ENCODE measurements at regions not wholly inside any gene's neighbourhood (a gene's known extent, or its start where the extent isn't known, plus 50 kb on each side); places are given as distances from the start of the nearest gene placed in this dataset.

DNA sequence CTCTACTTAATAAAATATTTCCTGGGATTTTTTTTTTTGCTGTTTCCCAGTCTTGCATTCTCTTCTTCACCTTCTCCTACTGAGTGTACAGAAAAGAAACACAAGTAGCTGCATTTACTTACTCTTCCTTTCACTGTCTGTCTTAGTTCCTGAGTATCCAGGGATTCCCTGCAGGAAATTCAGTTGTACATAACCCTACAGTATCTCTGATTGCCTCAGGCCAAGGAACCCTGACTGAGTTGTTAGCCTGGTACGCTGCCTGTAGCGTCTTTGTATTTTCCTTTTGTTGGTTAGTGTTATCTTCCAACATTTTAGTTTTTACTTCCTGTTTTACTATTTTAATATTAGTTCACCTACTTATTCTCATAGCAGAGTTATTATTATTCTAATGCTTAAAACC is 142.5 kb upstream of the ROBO1 start:
- no peak for DNase-seq

DNA sequence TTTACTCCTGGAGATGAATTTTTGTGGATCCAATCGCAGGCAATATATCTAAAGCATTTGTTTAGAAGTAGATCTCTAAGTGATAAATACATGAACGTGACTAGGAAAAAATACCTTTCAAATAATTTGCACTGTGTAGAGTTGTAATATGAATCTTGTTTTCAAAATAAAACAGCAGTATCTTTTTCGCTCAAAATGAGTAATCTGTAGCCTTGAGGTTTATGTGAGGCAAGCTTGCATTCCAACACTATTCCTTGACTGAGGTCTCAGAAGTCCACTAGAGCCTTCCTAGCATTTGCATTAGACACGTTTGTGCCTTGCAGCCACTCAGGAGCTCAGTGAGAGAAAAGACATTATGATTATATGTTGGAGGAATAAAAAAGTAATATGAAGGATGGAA is 138.3 kb upstream of the ROBO1 start:
- DNase-seq = no peak

- DNase-seq = no peak
These were observed 134.4 kb upstream of the ROBO1 start for GRCh38 chr3:79902151-79902550.

DNA sequence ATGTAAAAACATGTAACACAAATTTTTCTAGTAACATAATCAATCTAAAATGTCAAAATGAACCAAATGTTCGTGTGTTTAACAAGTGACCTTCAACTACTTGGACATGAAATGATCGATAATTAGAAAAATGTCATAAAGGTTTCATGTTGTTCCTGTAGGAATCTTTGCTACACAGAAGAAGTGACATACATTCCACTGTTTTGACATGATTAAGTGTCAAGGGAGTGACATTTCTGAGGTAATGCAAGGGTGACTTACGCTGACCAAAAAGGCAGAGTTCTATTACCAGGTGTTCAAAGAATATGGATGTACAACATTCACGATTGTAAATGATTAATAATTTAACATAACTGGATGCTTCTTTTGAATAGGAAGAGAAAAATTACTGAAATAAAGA is 131.1 kb upstream of the ROBO1 start:
- DNase-seq = no peak

GRCh38 chr3:79896086-79896485 is 128.3 kb upstream of the ROBO1 start:
- DNase-seq = no peak

DNA sequence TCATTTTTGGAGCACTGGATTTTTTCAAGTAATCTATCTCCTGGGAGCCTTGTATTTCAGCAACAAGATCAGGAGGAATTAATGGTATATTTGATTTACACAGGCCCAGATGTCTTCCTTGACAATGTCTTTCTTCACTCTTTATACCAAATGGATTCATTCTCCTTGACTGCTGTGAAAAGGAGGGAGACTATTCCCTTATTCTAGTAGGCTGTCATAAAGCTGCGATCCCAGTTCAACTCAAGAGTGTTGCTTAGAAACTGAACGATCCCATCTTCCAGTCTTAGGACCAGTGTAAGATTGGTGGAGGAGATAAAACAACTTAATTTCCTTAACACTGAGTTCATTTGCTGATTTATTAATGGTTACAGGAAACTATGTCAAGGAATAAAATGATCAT is 119.4 kb upstream of the ROBO1 start:
- DNase-seq = no peak

- DNase-seq = no peak
These were observed 118.4 kb upstream of the ROBO1 start for GRCh38 chr3:79886204-79886603.

DNA sequence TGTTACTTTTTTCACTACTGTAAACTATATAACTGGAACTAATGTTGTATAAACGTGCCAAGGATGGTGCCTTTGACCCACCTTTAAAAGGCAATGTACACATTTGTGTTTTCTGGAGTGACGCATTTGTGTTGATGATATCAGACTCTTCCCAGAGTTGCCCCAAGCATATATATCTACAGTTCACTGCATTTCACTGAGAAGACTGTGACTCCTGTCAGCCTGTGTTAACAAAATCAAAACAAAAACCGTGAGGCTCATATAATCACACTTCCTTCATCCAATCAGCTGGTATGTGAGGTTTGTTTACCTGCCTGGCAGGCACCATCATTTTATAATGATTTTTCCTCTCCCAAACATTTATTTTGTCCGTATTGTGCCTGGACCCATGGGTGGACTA is 117.6 kb upstream of the ROBO1 start:
- DNase-seq = no peak

GRCh38 chr3:79884354-79884753 is 116.6 kb upstream of the ROBO1 start:
- no peak for DNase-seq

GRCh38 chr3:79881431-79881830 is 113.6 kb upstream of the ROBO1 start:
- DNase-seq = no peak

- DNase-seq = no peak
These were observed 110.9 kb upstream of the ROBO1 start for GRCh38 chr3:79878708-79879107.

DNA sequence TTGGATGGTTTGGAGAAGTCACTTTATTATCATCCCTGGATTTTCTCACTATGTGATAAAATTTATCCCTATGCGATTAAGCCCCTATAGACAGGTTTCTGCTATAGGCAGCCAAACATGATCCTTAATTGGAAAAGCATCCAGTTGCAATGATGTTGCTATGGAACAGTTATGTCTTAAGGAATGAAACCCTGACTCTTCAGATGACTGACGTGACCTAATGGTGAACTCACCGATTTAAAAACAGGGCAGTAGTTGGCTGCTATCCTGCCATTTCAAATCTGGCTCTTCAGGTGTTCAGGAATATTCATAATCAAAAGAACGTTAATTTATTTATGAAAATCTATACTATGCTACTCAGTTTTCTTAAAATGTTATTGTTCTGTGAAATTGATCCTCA is 106.8 kb upstream of the ROBO1 start:
- DNase-seq = no peak

DNA sequence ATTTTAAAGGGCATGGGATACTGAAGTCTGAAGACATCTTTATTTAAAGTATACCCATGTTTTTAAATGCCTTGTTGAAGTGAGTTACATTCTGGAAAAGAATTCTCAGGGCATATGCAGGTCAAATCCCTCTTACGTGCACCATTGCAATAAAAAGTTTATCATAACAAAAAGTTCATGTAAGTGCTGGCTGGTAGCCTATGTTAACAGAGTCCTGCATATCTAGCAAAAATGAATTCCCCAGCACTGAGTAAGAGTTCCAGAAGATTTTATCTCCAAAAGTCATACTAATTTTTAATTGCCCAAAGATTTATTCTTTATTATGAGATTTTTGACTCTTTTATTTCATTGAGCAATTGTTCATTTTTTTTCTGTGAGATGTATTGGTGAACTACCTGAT is 104.7 kb upstream of the ROBO1 start:
- DNase-seq = no peak

GRCh38 chr3:79871656-79872055 is 103.9 kb upstream of the ROBO1 start:
- no peak for DNase-seq

DNA sequence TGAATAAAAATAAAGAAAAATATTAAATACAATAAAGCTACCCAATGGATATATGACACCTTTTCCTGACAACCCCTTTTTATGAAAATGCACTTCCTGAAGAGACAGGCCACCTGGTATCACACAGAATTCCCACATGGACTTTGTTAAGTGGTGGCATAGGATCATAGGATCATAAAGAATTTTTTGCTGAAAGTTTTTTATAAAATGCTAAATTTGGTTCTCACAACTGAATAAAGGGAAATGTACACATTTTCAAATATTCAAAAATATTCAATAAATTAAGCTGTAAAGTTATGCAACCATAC is 102.5 kb upstream of the ROBO1 start:
- DNase-seq = no peak

- no peak for DNase-seq
These were observed 101.9 kb upstream of the ROBO1 start for GRCh38 chr3:79869461-79870312.

- DNase-seq = no peak
These were observed 98.4 kb upstream of the ROBO1 start for GRCh38 chr3:79866162-79866561.

DNA sequence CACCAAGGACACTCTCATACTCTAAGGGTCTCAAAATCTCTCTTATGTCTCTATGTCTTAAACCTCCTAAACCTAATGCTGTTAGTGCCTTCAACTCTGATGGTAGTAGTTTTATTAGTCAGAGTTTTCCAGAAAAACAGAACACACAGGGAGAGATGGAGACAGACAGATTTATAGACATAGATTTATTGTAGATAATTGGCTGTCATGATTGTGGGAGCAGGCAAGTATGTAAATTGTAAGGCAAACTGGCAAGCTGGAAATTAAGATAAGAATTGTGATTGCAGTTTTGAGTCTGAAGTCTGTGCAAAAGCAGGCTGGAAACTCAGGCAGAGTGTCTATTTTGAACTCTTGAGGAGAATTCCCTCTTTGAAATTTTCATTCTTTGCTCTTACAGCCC is 96.3 kb upstream of the ROBO1 start:
- no peak for DNase-seq

DNA sequence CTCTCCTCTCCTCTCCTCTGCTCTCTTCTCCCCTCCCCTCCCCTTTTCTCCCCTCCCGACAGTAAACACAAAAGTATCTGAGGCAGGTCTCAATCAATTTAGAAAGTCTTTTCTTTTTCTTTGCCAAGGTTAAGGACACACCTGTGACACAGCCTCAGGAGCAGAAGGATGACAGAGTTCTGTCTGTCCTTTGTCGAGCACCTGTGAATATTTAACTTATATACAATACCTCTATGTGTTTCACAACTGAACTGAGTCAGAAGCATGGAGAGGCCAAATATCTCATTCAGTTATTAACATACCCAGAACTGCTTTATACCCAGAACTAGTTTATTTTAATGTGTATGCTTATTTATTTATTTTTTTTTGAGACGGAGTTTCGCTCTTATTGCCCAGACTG is 81.1 kb upstream of the ROBO1 start:
- DNase-seq = no peak

GRCh38 chr3:79847928-79848327 is 80.1 kb upstream of the ROBO1 start:
- DNase-seq = no peak

DNA sequence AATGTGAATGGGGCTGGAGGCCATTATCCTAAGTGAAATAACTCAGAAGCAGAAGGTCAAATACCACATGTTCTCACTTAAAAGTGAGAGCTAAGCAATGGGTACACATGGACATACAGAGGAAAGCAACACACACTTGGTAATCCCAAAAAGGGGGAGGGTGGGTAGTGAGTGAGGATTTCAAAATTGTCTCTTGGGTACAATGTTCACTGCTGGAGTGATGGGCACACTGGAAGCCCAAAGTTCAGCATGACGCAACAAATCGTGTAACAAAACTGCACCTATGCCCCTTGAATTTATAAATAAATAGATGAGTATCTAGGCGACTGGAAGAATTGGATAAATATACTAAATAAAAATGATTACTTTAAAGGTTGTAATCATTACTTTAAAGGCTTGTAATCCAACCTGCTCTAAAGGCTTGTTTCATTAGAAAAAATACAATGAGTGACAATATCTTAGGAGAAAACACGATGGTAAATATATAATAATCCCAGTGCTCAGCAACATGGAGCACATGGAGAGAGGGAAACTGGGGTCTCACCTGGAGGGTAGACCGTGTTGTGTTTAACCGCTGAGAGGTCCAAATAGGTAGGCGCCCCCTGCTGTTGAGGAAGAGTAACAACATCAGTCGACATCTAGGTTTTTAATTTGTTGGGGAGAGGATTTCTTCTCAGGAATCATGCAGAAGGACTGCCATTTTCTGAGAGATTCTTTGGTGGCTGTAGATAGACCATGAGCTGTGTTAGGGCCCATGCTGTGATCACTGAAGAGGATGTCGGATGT is 78.5 kb upstream of the ROBO1 start:
- DNase-seq = no peak

GRCh38 chr3:79845546-79845945 is 77.7 kb upstream of the ROBO1 start:
- DNase-seq = no peak

GRCh38 chr3:79844176-79844575 is 76.4 kb upstream of the ROBO1 start:
- no peak for DNase-seq

DNA sequence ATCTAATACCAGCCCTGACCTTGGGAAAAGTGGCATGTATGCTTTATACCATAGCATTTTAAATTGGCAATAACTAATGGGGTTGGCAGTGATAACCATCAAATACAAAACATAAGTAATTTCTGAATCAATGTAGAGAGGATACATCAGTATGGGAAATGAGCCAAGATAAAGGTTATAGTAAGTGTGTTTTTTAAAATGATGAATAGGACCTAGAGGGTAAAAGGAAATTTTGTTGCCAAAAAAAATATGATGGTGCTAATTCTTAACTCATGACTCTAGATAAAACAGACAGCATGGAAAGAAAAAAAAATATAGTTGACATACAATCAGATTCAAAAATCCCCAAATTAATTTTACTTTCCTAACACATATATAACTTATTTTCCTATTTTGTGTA is 75.4 kb upstream of the ROBO1 start:
- DNase-seq = no peak

GRCh38 chr3:79835701-79836100 is 67.9 kb upstream of the ROBO1 start:
- no peak for DNase-seq

Data from GDM1 (cell line).